ENCODE measurements at regions not wholly inside any gene's neighbourhood (a gene's known extent, or its start where the extent isn't known, plus 50 kb on each side); places are given as distances from the start of the nearest gene placed in this dataset.

GRCh38 chr6:26159357-26160273 is 72.4 kb downstream of the HFE start:
- Histone ChIP-seq H2AK5ac (ENCODE audit: low read length) (no peak overlapping the region), H3K9me3 (ENCODE audit: insufficient read depth, low read depth, low read length) (no peaks in the 10 kb centered on the region), H3K4me3 (ENCODE audit: low read depth, low read length) (peak overlapping the region; percentile 44), H3K14ac (ENCODE audit: low read length) (no peak overlapping the region), H2BK12ac (ENCODE audit: low read length) (no peak overlapping the region), H4K8ac (ENCODE audit: low read depth, low read length) (no peak overlapping the region), H3K18ac (ENCODE audit: low read length) (no peak overlapping the region), H3K27me3 (ENCODE audit: insufficient read depth, low read length) (no peaks in the 10 kb centered on the region), H3K23ac (ENCODE audit: low read length) (no peak overlapping the region), H3K36me3 (ENCODE audit: control insufficient read depth in 1 of 2, insufficient read depth in 2 of 2, low read length in 2 of 2) (no peaks in the 10 kb centered on the region), H3K4ac (ENCODE audit: low read depth, low read length) (no peak overlapping the region), H2BK120ac (ENCODE audit: insufficient read depth, low read length, poor library complexity) (no peak overlapping the region), H3K79me1 (ENCODE audit: low read length) (peaks cover 12% of the 10 kb centered on the region), H3K79me2 (ENCODE audit: control insufficient read depth, insufficient read depth, low read length, poor library complexity) (peaks cover 6% of the 10 kb centered on the region), H3K4me1 (ENCODE audit: control insufficient read depth in 1 of 2, insufficient read depth in 2 of 2, low read length in 2 of 2) (peaks cover 0 to 3% of the 10 kb centered on the region in 2 experiments), H2BK5ac (ENCODE audit: low read depth, low read length, poor library complexity) (no peak overlapping the region), H2AFZ (ENCODE audit: insufficient read depth, low read length, poor library complexity) (no peak overlapping the region), H3K9ac (ENCODE audit: low read length) (peak overlapping the region; percentile 88), H3K4me2 (ENCODE audit: low read length) (peak overlapping the region; percentile 98), H4K12ac (ENCODE audit: low read depth, low read length) (no peak overlapping the region), H3K27ac (ENCODE audit: low read depth, low read length) (no peak overlapping the region), H4K91ac (ENCODE audit: low read depth, low read length) (no peak overlapping the region)
- peak in 1 of 2 donors; percentile 28 for DNase-seq
- WGBS (ENCODE audit: extremely low coverage, insufficient coverage, insufficient read length) = no CpG with 5 or more reads among the region's 13 CpGs

DNA sequence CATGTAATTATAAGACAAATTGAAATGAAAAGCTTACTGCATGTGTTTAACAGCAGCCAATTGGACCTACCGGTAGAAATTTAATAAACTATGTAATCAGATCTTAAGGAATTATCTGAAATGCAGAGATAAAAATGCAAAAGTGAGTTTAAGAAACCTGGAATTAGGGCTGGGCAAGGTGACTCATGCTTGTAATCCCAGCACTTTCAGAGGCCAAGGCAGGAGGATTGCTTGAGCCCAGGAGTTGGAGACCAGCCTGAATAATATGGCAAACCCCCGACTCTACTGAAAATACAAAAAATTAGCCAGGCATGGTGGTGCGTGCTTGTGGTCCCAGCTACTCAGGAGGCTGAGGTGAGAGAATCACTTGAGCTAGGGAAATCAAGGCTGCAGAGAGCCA is 74.1 kb downstream of the HFE start:
- H3K14ac ChIP-seq (ENCODE audit: low read length) = no peak overlapping the region
- no peak overlapping the region for H3K18ac ChIP-seq (ENCODE audit: low read length)
- no peak overlapping the region for H4K8ac ChIP-seq (ENCODE audit: low read depth, low read length)
- no peak overlapping the region for H2AFZ ChIP-seq (ENCODE audit: insufficient read depth, low read length, poor library complexity)
- no peak overlapping the region for H2BK12ac ChIP-seq (ENCODE audit: low read length)
- H3K79me2 ChIP-seq (ENCODE audit: control insufficient read depth, insufficient read depth, low read length, poor library complexity) = peaks cover 6% of the 10 kb centered on the region
- no peaks in the 10 kb centered on the region for H3K9me3 ChIP-seq (ENCODE audit: insufficient read depth, low read depth, low read length)
- H2BK5ac ChIP-seq (ENCODE audit: low read depth, low read length, poor library complexity) = no peak overlapping the region
- H3K4me2 ChIP-seq (ENCODE audit: low read length) = no peak overlapping the region
- no peaks in the 10 kb centered on the region for H3K36me3 ChIP-seq (ENCODE audit: control insufficient read depth in 1 of 2, insufficient read depth in 2 of 2, low read length in 2 of 2)
- WGBS (ENCODE audit: extremely low coverage, insufficient coverage, insufficient read length) = no CpG with 5 or more reads among the region's 3 CpGs
- peak in 1 of 2 donors; percentile 59 for DNase-seq
- H3K27me3 ChIP-seq (ENCODE audit: insufficient read depth, low read length) = no peaks in the 10 kb centered on the region
- H2BK120ac ChIP-seq (ENCODE audit: insufficient read depth, low read length, poor library complexity) = no peak overlapping the region
- H3K9ac ChIP-seq (ENCODE audit: low read length) = no peak overlapping the region
- H4K91ac ChIP-seq (ENCODE audit: low read depth, low read length) = no peak overlapping the region
- H3K4me3 ChIP-seq (ENCODE audit: low read depth, low read length) = no peak overlapping the region
- H2AK5ac ChIP-seq (ENCODE audit: low read length) = no peak overlapping the region
- H3K23ac ChIP-seq (ENCODE audit: low read length) = no peak overlapping the region
- H3K79me1 ChIP-seq (ENCODE audit: low read length) = peaks cover 11% of the 10 kb centered on the region
- H3K27ac ChIP-seq (ENCODE audit: low read depth, low read length) = no peak overlapping the region
- no peak overlapping the region for H3K4ac ChIP-seq (ENCODE audit: low read depth, low read length)
- H4K12ac ChIP-seq (ENCODE audit: low read depth, low read length) = no peak overlapping the region
- H3K4me1 ChIP-seq (ENCODE audit: control insufficient read depth in 1 of 2, insufficient read depth in 2 of 2, low read length in 2 of 2) = peaks cover 0 to 3% of the 10 kb centered on the region in 2 experiments

- no peak overlapping the region for H4K91ac ChIP-seq (ENCODE audit: low read depth, low read length)
- H3K18ac ChIP-seq (ENCODE audit: low read length) = no peak overlapping the region
- H2BK120ac ChIP-seq (ENCODE audit: insufficient read depth, low read length, poor library complexity) = no peak overlapping the region
- H3K4me1 ChIP-seq (ENCODE audit: control insufficient read depth in 1 of 2, insufficient read depth in 2 of 2, low read length in 2 of 2) = peaks cover 0 to 3% of the 10 kb centered on the region in 2 experiments
- H3K27ac ChIP-seq (ENCODE audit: low read depth, low read length) = no peak overlapping the region
- H3K4ac ChIP-seq (ENCODE audit: low read depth, low read length) = no peak overlapping the region
- no peak overlapping the region for H4K12ac ChIP-seq (ENCODE audit: low read depth, low read length)
- peaks cover under 1% of the 10 kb centered on the region for H3K79me1 ChIP-seq (ENCODE audit: low read length)
- H2BK5ac ChIP-seq (ENCODE audit: low read depth, low read length, poor library complexity) = no peak overlapping the region
- no peak overlapping the region for H3K14ac ChIP-seq (ENCODE audit: low read length)
- no peaks in the 10 kb centered on the region for H3K36me3 ChIP-seq (ENCODE audit: control insufficient read depth in 1 of 2, insufficient read depth in 2 of 2, low read length in 2 of 2)
- no peaks in the 10 kb centered on the region for H3K27me3 ChIP-seq (ENCODE audit: insufficient read depth, low read length)
- H3K9me3 ChIP-seq (ENCODE audit: insufficient read depth, low read depth, low read length) = no peaks in the 10 kb centered on the region
- no peak overlapping the region for H3K23ac ChIP-seq (ENCODE audit: low read length)
- no peak overlapping the region for H3K4me3 ChIP-seq (ENCODE audit: low read depth, low read length)
- no peak overlapping the region for H2AFZ ChIP-seq (ENCODE audit: insufficient read depth, low read length, poor library complexity)
- WGBS (ENCODE audit: extremely low coverage, insufficient coverage, insufficient read length) = no CpG with 5 or more reads among the region's 7 CpGs
- no peak overlapping the region for H3K4me2 ChIP-seq (ENCODE audit: low read length)
- H4K8ac ChIP-seq (ENCODE audit: low read depth, low read length) = no peak overlapping the region
- no peak overlapping the region for H2AK5ac ChIP-seq (ENCODE audit: low read length)
- no peak for DNase-seq
- H3K9ac ChIP-seq (ENCODE audit: low read length) = no peak overlapping the region
- peaks cover 1% of the 10 kb centered on the region for H3K79me2 ChIP-seq (ENCODE audit: control insufficient read depth, insufficient read depth, low read length, poor library complexity)
- no peak overlapping the region for H2BK12ac ChIP-seq (ENCODE audit: low read length)
These were observed 75.2 kb downstream of the HFE start for GRCh38 chr6:26162399-26162798.

DNA sequence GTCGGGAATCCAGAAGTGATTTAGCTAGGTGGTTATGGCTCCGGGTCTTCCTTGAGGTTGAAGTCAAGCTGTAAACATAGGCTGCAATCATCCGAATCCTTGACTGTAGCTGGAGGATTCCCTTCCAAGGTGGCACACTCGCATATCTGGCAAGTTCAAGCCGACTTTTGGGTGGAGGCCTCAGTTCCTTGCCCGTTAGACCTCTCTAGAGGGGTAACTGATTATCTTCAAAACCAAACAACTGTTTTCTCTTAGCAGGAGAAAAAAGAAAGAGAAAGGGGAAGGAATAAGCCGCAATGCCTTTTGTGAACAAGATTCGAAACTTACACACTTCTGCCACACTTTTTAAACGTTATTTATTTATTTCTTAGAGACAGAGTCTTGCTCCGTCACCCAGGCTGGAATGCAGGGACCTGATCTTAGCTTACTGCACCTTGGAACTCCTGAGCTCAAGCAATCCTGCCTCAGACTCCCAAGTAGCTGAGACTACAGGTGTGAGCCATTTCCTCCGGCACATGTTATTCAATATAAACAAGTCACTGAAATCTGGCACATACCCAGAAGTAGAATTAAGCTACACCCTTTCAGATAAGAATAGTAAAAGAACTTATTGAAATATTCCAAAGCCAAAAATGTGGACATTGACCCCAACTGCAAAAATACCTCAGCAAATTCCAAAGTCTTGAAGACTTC is 76.3 kb downstream of the HFE start:
- no peak for DNase-seq

More for the DNA sequence above, 76.3 kb downstream of the HFE start:
- H2BK5ac ChIP-seq (ENCODE audit: low read depth, low read length, poor library complexity) = no peak overlapping the region
- H4K8ac ChIP-seq (ENCODE audit: low read depth, low read length) = no peak overlapping the region
- H3K23ac ChIP-seq (ENCODE audit: low read length) = no peak overlapping the region
- no peak overlapping the region for H3K4ac ChIP-seq (ENCODE audit: low read depth, low read length)
- H4K12ac ChIP-seq (ENCODE audit: low read depth, low read length) = no peak overlapping the region
- H3K79me2 ChIP-seq (ENCODE audit: control insufficient read depth, insufficient read depth, low read length, poor library complexity) = peaks cover 1% of the 10 kb centered on the region
- H3K14ac ChIP-seq (ENCODE audit: low read length) = no peak overlapping the region
- H3K36me3 ChIP-seq (ENCODE audit: control insufficient read depth in 1 of 2, insufficient read depth in 2 of 2, low read length in 2 of 2) = no peaks in the 10 kb centered on the region
- no peaks in the 10 kb centered on the region for H3K9me3 ChIP-seq (ENCODE audit: insufficient read depth, low read depth, low read length)
- H2BK120ac ChIP-seq (ENCODE audit: insufficient read depth, low read length, poor library complexity) = no peak overlapping the region
- H2BK12ac ChIP-seq (ENCODE audit: low read length) = no peak overlapping the region
- no peak overlapping the region for H2AK5ac ChIP-seq (ENCODE audit: low read length)
- H3K27me3 ChIP-seq (ENCODE audit: insufficient read depth, low read length) = no peaks in the 10 kb centered on the region
- H3K27ac ChIP-seq (ENCODE audit: low read depth, low read length) = no peak overlapping the region
- H3K4me3 ChIP-seq (ENCODE audit: low read depth, low read length) = no peak overlapping the region
- H4K91ac ChIP-seq (ENCODE audit: low read depth, low read length) = no peak overlapping the region
- H3K18ac ChIP-seq (ENCODE audit: low read length) = no peak overlapping the region
- peaks cover 0 to 3% of the 10 kb centered on the region in 2 experiments for H3K4me1 ChIP-seq (ENCODE audit: control insufficient read depth in 1 of 2, insufficient read depth in 2 of 2, low read length in 2 of 2)
- H3K9ac ChIP-seq (ENCODE audit: low read length) = no peak overlapping the region
- H3K4me2 ChIP-seq (ENCODE audit: low read length) = no peak overlapping the region
- no peak overlapping the region for H2AFZ ChIP-seq (ENCODE audit: insufficient read depth, low read length, poor library complexity)
- WGBS (ENCODE audit: extremely low coverage, insufficient coverage, insufficient read length) = no CpG with 5 or more reads among the region's 11 CpGs
- no peaks in the 10 kb centered on the region for H3K79me1 ChIP-seq (ENCODE audit: low read length)
